ENCODE measurements at regions not wholly inside any gene's neighbourhood (a gene's known extent, or its start where the extent isn't known, plus 50 kb on each side); places are given as distances from the start of the nearest gene placed in this dataset.
"Not testable (repeated sequence)": the region's sequence is repeated elsewhere in the genome, so short reads cannot be mapped to it uniquely, and the experiment has no call there.

DNA sequence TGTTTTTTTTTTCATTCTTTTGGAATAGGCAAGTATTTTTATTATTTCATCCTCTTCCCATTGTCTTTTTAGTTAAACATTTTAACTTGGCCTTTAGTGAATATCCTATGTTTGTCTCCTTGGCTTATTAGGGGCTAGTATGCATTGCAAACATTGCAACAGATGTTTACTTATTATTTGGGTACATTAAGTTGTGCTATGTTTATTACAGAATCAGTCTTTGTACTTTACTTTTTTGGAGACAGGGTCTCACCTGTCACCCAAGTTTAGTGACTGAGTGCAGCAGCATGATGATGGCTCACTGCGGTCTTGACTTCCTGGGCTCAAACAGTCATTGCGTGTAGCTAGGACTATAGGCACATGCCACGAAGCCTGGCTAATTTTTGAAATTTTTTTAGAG is 51.1 kb upstream of the NUDT6 start:
- in situ Hi-C loops (cut with HindIII; ENCODE audit: low sequenced_read_pairs) = no loop called here

DNA sequence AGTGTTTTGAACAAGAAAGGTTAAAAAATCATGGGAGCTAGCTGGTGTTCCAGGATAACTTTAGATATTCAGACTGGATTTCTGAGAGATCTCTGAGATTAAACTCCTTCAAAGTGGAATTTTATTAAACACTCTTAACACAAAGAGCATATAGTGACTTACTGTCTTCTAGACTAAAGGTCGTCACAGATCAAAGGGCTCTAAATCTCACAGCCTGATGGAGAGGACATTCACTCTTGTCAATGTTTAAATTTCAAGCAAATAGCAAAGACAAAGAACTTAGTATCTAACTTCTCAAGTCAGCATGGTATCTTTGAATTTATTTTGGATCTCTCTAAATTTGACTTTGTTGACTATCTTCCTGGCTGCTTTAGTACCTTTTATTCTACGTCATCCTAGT is 53.7 kb upstream of the NUDT6 start:
- in situ Hi-C loops (cut with HindIII; ENCODE audit: low sequenced_read_pairs) = no loop called here

DNA sequence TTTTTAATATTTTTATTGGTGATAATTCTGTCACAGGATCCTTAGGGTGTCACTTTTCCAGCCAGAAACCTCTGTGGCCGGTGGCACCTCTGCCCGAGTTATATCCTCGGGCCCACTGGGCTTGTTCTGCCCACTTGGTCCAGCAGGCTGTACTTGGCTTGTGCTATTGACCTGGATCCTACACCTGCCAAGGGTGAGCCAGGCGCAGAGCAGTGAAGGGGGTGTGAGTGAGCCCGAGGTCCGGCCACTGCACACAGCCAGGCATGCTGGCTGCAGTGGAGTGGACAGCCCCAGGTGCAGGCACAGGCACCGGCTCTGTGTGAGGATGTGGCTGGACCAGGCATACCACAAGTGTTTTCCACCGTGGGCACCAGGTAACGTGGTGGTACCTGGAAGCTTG is 54.7 kb upstream of the NUDT6 start:
- in situ Hi-C loops (cut with HindIII; ENCODE audit: low sequenced_read_pairs) = no loop called here

DNA sequence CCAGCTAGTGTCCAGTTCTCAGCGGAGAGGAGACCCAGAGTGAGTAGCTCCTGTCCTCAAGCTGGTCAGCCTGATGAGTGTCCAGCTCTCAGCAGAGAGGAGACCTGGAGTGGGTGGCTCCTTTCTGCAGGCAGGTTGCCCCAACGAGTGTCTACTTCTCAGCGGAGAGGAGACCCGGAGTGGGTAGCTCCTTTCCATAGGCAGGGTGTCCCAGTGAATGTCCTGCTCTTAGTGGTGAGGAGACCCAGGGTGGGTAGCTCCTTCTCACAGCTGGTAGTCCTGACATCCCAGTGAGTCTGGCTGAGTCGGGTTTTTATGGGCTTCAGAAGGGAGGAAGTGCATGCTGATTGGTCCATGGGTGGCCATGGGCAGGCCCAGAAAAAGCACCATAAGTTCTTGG is 55.7 kb upstream of the NUDT6 start:
- in situ Hi-C loops (cut with HindIII; ENCODE audit: low sequenced_read_pairs) = no loop called here

DNA sequence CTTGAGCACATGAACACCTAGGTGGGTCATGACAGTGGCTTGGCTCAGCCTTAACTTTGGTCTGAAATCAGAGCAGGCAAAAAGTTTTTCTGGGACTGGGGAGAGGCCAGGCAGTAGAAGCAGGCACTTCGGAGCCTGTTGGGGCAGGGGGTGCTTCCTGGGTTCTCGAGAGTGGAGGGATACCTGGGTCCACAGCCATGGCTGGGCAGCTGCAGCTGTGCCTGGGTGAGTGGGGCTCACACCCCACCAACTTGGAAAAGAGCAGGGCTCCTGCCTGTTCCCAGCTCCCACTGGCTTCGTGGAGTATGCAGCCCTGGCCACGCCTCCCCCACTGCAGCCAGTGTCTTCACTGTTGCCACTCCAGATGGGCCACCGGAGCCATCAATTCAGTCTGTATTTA is 56.4 kb upstream of the NUDT6 start:
- in situ Hi-C loops (cut with HindIII; ENCODE audit: low sequenced_read_pairs) = no loop called here

DNA sequence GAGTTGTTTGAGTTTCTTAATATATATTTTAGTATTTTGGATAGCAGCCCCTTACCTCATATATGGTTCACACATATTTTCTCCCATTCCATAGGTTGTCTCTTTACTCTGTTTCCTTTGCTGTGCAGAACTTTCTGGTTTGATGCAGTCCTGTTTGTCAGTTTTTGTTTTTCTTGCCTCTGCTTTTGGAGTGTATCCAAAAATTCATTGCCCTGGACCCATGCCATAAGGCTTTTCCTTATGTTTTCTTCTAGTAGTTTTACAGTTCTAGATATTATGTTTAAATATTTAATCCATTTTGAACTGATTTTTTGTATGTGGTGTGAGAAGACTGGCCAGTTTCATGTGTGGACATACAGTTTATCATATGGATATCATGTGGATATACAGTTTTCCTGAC is 58.5 kb upstream of the NUDT6 start:
- in situ Hi-C loops (cut with HindIII; ENCODE audit: low sequenced_read_pairs) = no loop called here

DNA sequence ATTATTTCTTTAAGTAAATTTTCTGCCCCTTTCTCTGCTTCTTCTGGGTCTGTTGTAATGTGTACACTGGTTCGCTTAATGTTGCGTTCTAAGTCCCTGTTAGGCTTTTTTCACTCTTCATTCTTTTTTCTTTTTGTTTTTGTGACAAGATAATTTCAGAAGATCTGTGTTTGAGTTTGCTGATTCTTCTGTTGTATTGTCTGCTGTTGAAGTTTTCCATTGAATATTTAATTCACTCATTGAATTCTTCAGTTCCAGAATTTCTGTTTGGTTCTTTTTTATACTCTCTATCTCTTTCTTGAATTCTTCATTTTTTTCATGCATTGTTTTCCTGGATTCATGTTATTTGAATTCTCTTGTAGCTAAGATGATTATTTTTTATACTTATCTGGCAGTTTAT is 66.3 kb upstream of the NUDT6 start:
- in situ Hi-C loops (cut with HindIII; ENCODE audit: low sequenced_read_pairs) = no loop called here

DNA sequence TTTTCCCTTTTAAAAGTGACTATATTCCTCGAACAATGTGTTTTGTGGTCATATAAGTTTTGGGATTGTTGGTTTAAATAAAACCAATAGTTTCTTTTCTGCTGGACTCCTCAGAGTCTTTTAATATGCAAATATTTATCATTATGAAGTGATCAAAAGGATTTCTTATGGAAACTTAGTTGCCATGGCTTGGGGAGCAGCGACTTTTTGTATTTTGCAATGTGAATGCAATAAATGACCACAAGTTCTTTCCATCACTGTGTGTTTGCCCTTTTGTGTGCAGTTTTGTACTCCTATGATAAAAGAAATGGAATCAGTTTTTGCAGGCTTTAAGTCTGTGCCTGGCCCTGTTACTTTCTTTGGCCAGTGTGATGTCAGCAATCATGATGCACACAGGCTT is 68.5 kb upstream of the NUDT6 start:
- in situ Hi-C loops (cut with HindIII; ENCODE audit: low sequenced_read_pairs) = no loop called here

DNA sequence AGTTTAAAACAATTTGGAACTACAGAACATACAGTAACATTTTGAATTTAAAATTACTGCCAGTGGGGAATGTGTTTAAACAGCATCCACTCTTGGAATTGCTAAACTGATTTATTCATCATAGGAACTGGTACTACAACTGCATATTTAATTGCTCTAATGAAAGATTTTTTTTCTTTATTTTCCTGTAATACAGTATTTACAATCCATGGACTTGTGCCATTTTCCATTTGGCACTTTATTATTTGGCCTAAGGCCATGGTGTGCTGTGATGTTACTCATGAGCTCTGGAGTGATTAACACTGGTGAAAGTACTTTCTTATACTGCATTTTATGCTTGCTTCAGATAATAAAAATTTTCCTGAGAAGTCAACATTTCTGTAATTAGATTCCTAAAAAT is 69.7 kb upstream of the NUDT6 start:
- in situ Hi-C loops (cut with HindIII; ENCODE audit: low sequenced_read_pairs) = no loop called here

DNA sequence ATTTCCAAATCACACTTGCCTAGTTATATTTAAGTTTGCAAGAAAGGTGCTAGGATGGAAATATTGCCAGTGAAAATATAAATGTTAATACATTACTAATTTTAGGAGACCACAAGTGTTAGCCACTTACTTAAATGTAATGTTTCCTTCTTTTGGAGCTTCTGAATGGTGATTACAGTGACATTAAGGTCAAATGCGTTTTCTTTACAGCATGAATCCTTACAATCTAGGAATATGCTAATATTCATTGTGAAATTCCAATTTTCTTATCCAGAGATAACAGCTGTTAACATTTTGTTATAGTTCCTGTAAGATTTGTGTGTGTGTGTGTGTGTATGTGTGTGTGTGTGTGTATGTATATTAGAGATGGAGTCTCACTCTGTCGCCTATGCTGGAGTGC is 70.2 kb upstream of the NUDT6 start:
- in situ Hi-C loops (cut with HindIII; ENCODE audit: low sequenced_read_pairs) = no loop called here

DNA sequence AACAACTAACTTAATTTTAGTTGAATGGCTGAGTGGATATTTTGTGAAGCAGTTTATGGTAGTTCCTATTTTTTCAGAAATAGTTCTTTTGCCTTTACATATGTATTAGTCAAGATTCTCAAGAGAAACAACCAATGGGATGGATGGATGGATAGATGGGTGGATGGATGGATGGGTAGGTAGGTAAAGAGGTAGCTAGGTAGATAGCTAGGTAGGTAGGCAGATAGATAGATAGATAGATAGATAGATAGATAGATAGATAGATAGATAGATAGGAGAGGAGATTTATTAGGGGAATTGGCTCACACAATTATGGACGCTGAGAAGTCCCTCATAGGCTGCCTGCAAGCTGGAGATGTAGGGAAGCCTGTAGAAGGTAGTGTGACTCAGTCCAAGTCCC is 74.0 kb upstream of the NUDT6 start:
- in situ Hi-C loops (cut with HindIII; ENCODE audit: low sequenced_read_pairs) = no loop called here

DNA sequence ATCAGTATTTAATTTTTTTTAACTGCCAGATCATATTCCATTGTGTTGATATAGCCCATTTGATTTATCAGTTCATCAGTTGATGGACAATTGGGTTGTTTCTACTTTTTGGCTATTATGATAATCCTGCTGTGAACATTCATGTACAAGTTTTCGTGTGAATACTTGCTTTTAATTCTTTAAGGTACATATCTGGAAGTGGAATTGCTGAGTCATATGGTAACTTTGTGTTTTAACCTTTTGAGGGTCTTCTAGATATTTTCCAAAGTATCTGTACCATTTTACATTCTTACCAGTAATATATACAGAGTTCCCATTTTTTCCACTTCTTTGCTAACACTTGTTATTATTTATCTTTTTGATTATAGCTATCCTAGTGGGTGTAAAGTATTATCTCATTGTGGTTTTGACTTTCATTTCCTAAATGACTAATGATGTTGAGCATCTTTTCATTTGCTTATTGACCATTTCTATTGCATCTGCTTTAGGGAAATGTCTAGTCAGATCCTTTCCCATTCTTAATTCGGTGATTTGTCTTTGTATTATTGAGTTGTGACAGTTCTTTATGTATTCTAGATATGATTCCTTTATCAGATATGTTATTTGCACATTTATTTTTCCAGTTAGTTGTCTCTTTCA is 75.2 kb upstream of the NUDT6 start:
- in situ Hi-C loops (cut with HindIII; ENCODE audit: low sequenced_read_pairs) = no loop called here

DNA sequence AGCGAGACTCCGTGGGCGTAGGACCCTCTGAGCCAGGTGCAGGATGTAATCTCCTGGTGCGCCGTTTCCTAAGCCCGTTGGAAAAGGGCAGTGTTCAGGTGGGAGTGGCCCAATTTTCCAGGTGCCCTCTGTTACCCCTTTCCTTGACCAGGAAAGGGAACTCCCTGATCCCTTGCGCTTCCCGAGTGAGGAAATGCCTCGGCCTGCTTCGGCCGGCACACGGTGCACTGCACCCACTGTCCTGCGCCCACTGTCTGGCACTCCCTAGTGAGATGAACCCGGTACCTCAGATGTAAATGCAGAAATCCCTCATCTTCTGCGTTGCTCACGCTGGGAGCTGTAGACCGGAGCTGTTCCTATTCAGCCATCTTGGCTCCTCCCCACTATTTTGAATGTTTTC is 81.7 kb upstream of the NUDT6 start:
- in situ Hi-C loops (cut with HindIII; ENCODE audit: low sequenced_read_pairs) = not testable (repeated sequence)

DNA sequence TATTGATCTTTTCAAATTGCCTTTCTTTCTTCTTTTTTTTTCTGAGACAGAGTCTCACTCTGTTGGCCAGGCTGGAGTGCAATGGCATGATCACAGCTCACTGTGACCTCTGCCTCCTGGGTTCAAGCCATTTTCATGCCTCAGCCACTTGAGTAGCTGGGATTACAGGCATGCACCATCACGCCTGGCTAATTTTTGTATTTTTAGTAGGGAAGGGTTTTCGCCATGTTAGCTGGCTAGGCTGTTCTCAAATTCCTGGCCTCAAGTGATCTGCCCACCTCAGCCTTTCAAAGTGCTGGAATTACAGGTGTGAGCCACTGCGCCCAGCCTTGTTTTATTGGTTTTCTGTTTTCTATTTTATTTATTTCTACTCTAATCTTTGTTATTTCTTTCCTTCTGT is 82.7 kb upstream of the NUDT6 start:
- in situ Hi-C loops (cut with HindIII; ENCODE audit: low sequenced_read_pairs) = not testable (repeated sequence)

DNA sequence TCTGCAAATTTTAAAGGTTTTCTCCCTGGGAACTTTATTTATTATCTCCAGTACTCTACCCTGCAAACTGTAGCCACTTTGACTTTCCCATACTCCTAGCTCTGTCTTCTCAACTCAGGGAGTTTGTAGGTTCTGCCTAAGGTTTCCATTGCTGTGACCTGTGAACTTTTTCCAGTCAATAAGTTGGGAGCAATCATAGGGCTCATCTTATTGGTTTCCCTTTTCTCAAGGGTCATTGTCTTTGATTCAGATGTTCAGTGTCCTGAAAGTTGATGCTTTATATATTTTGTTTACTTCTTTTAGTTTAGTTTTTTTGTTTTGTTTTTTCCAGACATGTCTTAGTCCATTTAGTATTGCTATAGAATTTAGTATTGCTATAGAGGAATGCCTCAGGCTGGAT is 85.3 kb upstream of the NUDT6 start:
- in situ Hi-C loops (cut with HindIII; ENCODE audit: low sequenced_read_pairs) = no loop called here

DNA sequence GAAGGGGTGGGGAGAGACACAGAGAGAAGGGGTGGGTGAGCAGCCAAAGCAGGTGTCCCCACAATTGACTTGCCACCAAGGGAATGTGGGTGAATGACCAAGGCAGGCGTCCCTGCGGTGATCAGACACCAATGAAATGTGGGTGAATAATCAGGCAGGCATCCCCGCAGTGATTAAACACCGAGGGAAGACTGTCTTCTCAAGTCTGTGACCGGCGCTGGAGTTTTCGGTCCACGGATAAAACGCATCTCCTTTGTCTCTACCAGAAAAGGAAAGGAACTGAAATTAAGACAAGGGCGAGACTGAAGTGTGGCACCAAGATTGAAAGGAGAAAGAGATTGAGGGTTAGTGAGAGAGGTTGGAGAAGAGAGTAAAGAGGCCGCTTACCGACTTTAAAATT is 90.0 kb upstream of the NUDT6 start:
- in situ Hi-C loops (cut with HindIII; ENCODE audit: low sequenced_read_pairs) = loop anchor here (5.0 kb wide), 1 partner anchor 50 kb away; no protein-coding TSS in a partner anchor

DNA sequence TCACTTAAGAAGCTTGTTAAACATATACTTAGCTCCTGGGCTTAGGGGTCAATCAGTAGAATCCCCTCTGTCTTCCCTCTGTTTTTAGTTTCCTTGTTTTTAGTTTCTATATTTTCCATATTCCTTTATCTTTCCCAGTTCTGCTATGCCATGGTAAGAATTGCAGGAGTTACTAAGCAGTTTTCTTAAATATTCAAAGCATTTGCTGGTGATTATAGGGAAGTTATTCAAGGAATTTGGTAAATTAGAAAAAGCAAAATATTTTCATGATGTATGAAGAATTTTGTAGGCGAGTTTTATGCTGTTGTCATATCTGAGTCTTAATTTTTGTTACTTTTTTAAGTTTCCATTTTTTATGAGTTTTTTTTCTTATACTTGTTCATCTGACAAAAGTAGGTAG is 91.6 kb upstream of the NUDT6 start:
- in situ Hi-C loops (cut with HindIII; ENCODE audit: low sequenced_read_pairs) = loop anchor here (5.0 kb wide), 1 partner anchor 52 kb away; no protein-coding TSS in a partner anchor

DNA sequence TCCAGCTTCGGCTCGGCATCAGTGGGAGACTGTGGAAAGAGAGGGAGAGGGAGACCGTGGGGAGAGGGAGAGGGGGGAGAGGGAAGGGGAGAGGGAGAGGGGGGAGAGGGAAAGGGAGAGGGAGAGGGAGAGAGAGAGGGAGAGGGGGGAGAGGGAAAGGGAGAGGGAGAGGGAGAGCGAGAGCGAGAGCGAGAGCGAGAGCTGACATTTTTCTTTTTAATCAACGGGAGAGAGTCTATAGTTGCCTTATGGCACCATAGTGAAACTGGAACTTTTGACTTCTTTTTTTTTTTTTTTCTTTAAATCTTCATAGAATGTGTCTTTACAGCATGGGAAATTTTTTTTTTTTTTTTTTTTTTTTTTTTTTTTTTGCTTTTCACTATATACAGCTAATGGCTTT is 94.7 kb upstream of the NUDT6 start:
- in situ Hi-C loops (cut with HindIII; ENCODE audit: low sequenced_read_pairs) = no loop called here

DNA sequence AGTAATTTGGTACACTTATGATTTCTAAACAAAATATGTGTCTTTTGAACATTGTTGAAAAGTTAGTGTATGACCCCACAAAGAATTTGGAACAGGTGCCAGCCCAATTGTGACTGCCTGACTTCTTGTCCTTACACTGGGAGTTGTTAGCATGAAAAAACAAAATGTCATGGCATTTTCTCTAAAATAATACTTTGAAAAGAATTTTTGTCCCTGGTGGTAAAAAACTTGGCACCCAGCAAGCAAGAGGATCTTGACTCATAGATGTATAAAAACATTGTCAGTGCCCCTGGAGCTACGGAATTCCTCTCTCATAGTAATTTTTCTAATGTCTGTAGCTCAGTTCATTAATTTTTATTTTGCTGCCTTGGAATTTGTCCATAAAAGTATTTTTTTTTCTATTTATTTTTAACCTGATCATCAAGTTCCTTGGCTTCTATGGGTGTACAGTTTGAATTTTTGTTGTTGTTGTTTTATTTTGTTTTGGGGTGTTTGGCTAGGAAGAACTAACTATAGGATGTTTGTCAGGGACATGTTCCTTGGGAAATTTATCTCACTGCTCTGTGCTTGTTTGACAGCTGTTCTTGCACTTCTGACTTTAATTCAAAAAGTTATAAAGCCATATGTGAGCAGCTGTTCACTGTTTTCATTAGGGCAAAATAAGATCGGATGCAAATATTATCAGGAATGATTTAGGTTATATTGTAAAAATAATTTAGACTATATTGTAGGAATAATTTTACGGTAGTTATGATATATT is 95.4 kb upstream of the NUDT6 start:
- in situ Hi-C loops (cut with HindIII; ENCODE audit: low sequenced_read_pairs) = no loop called here

DNA sequence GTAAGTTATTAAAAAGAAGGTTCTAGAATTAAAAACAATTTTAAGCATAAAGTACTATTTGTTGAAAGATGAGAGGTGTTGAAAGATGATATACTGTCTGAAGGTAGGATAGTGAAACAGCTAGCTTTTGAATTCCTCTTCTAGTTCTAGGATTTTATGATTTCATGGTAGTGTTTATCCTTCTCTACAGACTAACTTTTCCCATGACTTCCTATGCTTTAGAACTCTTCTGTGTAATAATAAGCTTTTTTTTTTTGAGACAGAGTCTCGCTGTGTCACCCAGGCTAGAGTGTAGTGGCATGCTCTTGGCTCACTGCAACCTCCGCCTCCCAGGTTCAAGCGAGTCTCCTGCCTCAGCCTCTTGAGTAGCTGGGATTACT is 96.0 kb upstream of the NUDT6 start:
- in situ Hi-C loops (cut with HindIII; ENCODE audit: low sequenced_read_pairs) = no loop called here

DNA sequence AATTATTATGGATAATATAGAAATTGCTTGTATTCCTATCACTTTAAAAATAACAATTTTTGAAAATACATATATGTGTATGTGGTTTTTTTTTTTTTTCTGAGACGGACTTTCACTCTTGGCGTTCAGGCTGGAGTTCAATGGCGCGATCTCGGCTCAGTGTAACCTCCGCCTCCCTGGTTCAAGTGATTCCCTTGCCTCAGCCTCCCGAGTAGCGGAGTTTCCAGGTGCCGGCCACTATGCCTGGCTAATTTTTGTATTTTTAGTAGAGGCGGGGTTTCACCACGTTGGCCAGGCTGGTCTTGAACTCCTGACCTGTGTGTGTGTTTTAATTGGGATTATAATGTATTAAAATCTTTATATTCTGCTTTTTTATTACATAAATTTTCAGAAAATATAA is 97.9 kb upstream of the NUDT6 start:
- in situ Hi-C loops (cut with HindIII; ENCODE audit: low sequenced_read_pairs) = no loop called here

DNA sequence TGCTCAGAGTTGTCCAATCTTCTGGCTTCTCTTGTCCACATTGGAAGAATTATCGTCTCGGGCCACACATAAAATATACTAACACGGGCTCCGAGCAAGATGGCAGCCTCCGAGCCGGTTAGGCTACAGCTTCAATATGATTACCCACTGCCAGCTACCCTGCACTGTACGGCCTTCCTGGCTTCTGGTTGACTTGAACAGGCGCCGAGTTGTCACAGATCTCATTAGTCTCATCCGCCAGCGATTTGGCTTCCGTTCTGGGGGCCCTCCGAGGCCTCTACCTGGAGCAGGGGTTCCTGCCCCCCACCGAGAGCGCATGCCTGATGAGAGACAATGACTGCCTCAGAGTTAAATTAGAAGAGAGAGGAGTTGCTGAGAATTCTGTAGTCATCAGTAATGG is 101.2 kb upstream of the NUDT6 start:
- in situ Hi-C loops (cut with HindIII; ENCODE audit: low sequenced_read_pairs) = no loop called here

DNA sequence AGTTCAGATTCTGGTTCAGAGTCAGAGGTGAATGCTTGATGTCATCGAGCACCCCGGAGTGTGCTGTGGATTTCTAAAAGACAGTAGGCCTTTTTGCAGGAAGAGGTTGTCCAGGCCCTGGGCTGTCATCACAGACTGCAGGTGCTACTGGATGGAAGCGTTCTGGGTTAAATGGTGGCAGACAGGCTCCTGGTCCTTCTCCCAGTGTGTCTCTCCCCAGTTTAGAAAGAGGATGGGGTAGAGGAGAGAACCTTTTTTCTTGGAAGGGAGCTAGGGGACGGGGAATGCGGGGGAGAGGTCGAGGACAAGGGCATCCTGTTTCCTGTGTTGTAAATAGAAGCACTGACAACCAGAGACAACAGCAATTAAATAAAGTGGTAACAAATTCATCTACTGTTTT is 102.3 kb upstream of the NUDT6 start:
- in situ Hi-C loops (cut with HindIII; ENCODE audit: low sequenced_read_pairs) = no loop called here

Measured in endothelial cell of hepatic sinusoid (primary cell).